HG03064 (cell line): ENCODE measurements at regions not wholly inside any gene's neighbourhood (a gene's known extent, or its start where the extent isn't known, plus 50 kb on each side); places are given as distances from the start of the nearest gene placed in this dataset.

Experiments
- ATAC-seq: cut with Tn5 transposase; IDR thresholded peaks from one replicate; pipeline ENCODE4 v1.9.1; 2021; ENCODE audit warnings: low read depth; ENCODE audit not compliant: unreplicated experiment

- ATAC-seq: no peak
These were observed 217.2 kb upstream of the NXPH2 start for GRCh38 chr2:138997346-138997745.

GRCh38 chr2:138994502-138994901, 214.3 kb upstream of the NXPH2 start:
- no peak for ATAC-seq

- no peak for ATAC-seq
These were observed 205.7 kb upstream of the NXPH2 start for GRCh38 chr2:138985881-138986280.

GRCh38 chr2:138979131-138979785, 199.1 kb upstream of the NXPH2 start:
- ATAC-seq: no peak

GRCh38 chr2:138974651-138975050, 194.5 kb upstream of the NXPH2 start:
- ATAC-seq: no peak

GRCh38 chr2:138964418-138964817, 184.2 kb upstream of the NXPH2 start:
- ATAC-seq: no peak

- no peak for ATAC-seq
These were observed 182.5 kb upstream of the NXPH2 start for GRCh38 chr2:138962686-138963085.

GRCh38 chr2:138960191-138960590, 180.0 kb upstream of the NXPH2 start:
- no peak for ATAC-seq

GRCh38 chr2:138959031-138959430, 178.8 kb upstream of the NXPH2 start:
- ATAC-seq: no peak

- no peak for ATAC-seq
These were observed 175.9 kb upstream of the NXPH2 start for GRCh38 chr2:138956116-138956515.

GRCh38 chr2:138950486-138950885, 170.3 kb upstream of the NXPH2 start:
- ATAC-seq: no peak

- ATAC-seq: no peak
These were observed 169.3 kb upstream of the NXPH2 start for GRCh38 chr2:138949517-138949916.

GRCh38 chr2:138948070-138948539, 167.9 kb upstream of the NXPH2 start:
- ATAC-seq: no peak

- ATAC-seq: no peak
These were observed 163.3 kb upstream of the NXPH2 start for GRCh38 chr2:138943470-138943869.

GRCh38 chr2:138942466-138942865, 162.3 kb upstream of the NXPH2 start:
- no peak for ATAC-seq

GRCh38 chr2:138931284-138932256, 151.4 kb upstream of the NXPH2 start:
- no peak for ATAC-seq

GRCh38 chr2:138930571-138930970, 150.4 kb upstream of the NXPH2 start:
- no peak for ATAC-seq

- ATAC-seq: no peak
These were observed 148.3 kb upstream of the NXPH2 start for GRCh38 chr2:138928374-138929021.

GRCh38 chr2:138922973-138923563, 142.9 kb upstream of the NXPH2 start:
- no peak for ATAC-seq

GRCh38 chr2:138919120-138919747, 139.0 kb upstream of the NXPH2 start:
- ATAC-seq: no peak
